OCI-M2 (cell line): ENCODE measurements at regions not wholly inside any gene's neighbourhood (a gene's known extent, or its start where the extent isn't known, plus 50 kb on each side); places are given as distances from the start of the nearest gene placed in this dataset.

Source experiments
- DNase-seq: peaks from one replicate; lab custom pipeline; 2025; ENCODE audit not compliant: unreplicated experiment; lab: John Stamatoyannopoulos, UW

- DNase-seq: no peak
Observed at GRCh38 chr7:67962863-67963262, 966.2 kb downstream of the TYW1 start.

- no peak for DNase-seq
Observed at GRCh38 chr7:67976490-67976889, 979.9 kb downstream of the TYW1 start.

GRCh38 chr7:67983486-67983885, 986.9 kb downstream of the TYW1 start:
- no peak for DNase-seq

GRCh38 chr7:67984326-67984725, 987.7 kb downstream of the TYW1 start:
- no peak for DNase-seq

GRCh38 chr7:67989142-67989541, 992.5 kb downstream of the TYW1 start:
- DNase-seq: no peak

- DNase-seq: no peak
Observed at GRCh38 chr7:67990003-67990402, 993.4 kb downstream of the TYW1 start.

GRCh38 chr7:67990716-67991115, 994.1 kb downstream of the TYW1 start:
- no peak for DNase-seq

GRCh38 chr7:67992287-67992686, 995.7 kb downstream of the TYW1 start:
- DNase-seq: no peak

- no peak for DNase-seq
Observed at GRCh38 chr7:68005992-68006391, 1009.4 kb downstream of the TYW1 start.

- DNase-seq: no peak
Observed at GRCh38 chr7:68006619-68007018, 1010.0 kb downstream of the TYW1 start.

- DNase-seq: no peak
Observed at GRCh38 chr7:68009716-68010115, 1013.1 kb downstream of the TYW1 start.

- no peak for DNase-seq
Observed at GRCh38 chr7:68014031-68014736, 1017.6 kb downstream of the TYW1 start.

- DNase-seq: no peak
Observed at GRCh38 chr7:68015122-68015977, 1018.7 kb downstream of the TYW1 start.

GRCh38 chr7:68015978-68016532, 1019.4 kb downstream of the TYW1 start:
- DNase-seq: no peak

GRCh38 chr7:68020102-68020501, 1023.5 kb downstream of the TYW1 start:
- DNase-seq: no peak

- no peak for DNase-seq
Observed at GRCh38 chr7:68025369-68025768, 1028.7 kb downstream of the TYW1 start.

- DNase-seq: no peak
Observed at GRCh38 chr7:68030530-68030929, 1033.9 kb downstream of the TYW1 start.

- no peak for DNase-seq
Observed at GRCh38 chr7:68031180-68031943, 1034.7 kb downstream of the TYW1 start.

- no peak for DNase-seq
Observed at GRCh38 chr7:68038621-68039314, 1042.1 kb downstream of the TYW1 start.

GRCh38 chr7:68041554-68041953, 1044.9 kb downstream of the TYW1 start:
- no peak for DNase-seq

GRCh38 chr7:68043546-68043945, 1046.9 kb downstream of the TYW1 start:
- DNase-seq: no peak
